SK-N-SH (cell line): ENCODE measurements at regions not wholly inside any gene's neighbourhood (a gene's known extent, or its start where the extent isn't known, plus 50 kb on each side); places are given as distances from the start of the nearest gene placed in this dataset.

ENCODE experiments used
- CTCF ChIA-PET: fragments of 300-600, 350-600 bp; formaldehyde crosslinking; extraction: SDS; loops from one replicate; lab custom pipeline; 2021; lab: Yijun Ruan, JAX
- POLR2A ChIA-PET: fragments of 350-600 bp; sonication (Branson Sonifier 250); formaldehyde crosslinking; extraction: SDS; loops from one replicate; lab custom pipeline; 2020; ENCODE audit warnings: antibody characterized with exemption, inconsistent platforms; lab: Yijun Ruan, JAX
- DNase-seq: peaks from one replicate; pipeline ENCODE4 v3.0.0; 2012
- H2AFZ ChIP-seq: fragments of 200-600 bp; sonication (generic); 2 replicates; pipeline ENCODE4 v1.8.1; 2016; ENCODE audit warnings: antibody characterized with exemption, mild to moderate bottlenecking, low read depth
- H3F3A ChIP-seq: fragments of 200-600 bp; sonication (generic); replicated peaks from 2 replicates; pipeline ENCODE3; 2016; ENCODE audit warnings: antibody characterized with exemption, mild to moderate bottlenecking; ENCODE audit not compliant: insufficient read depth
- H3K27ac ChIP-seq, 2 experiments: fragments of 200-500 bp in 1 of 2; fragments of 200-600 bp in 1 of 2; sonication (Bioruptor generic) in 1 of 2; sonication (generic), shearing (Covaris generic) in 1 of 2; 2 replicates each; pipeline versions ENCODE4 v1.5.1 to v1.6.1; 2014 to 2016; ENCODE audit warnings: low read depth in 2 of 2, inconsistent platforms in 1 of 2, low read length in 1 of 2, mild to moderate bottlenecking in 1 of 2, mixed read lengths in 1 of 2
- H3K27me3 ChIP-seq: fragments of 200-600 bp; sonication (generic), shearing (Covaris generic); 2 replicates; pipeline ENCODE4 v1.6.1; 2016; ENCODE audit warnings: mixed run types; ENCODE audit not compliant: insufficient read depth
- H3K36me3 ChIP-seq, 2 experiments: fragments of 200-500 bp in 1 of 2; fragments of 200-600 bp in 1 of 2; sonication (Bioruptor generic) in 1 of 2; sonication (generic) in 1 of 2; replicated peaks in 1 of 2; 2 replicates each; pipeline versions ENCODE3 to v1.5.1; 2014 to 2016; ENCODE audit warnings: low read length in 1 of 2, mild to moderate bottlenecking in 1 of 2; ENCODE audit not compliant: insufficient read depth in 2 of 2, control insufficient read depth in 1 of 2
- H3K4me1 ChIP-seq, 2 experiments: fragments of 200-500 bp in 1 of 2; fragments of 200-600 bp in 1 of 2; sonication (Bioruptor generic) in 1 of 2; sonication (generic), shearing (Covaris generic) in 1 of 2; 2 replicates each; pipeline versions ENCODE4 v1.5.1 to v1.6.1; 2014 to 2016; ENCODE audit warnings: low read depth in 1 of 2, low read length in 1 of 2, mixed run types in 1 of 2; ENCODE audit not compliant: insufficient read depth in 2 of 2, control insufficient read depth in 1 of 2
- H3K4me2 ChIP-seq: fragments of 200-600 bp; sonication (generic), shearing (Covaris generic); 2 replicates; pipeline ENCODE4 v1.6.1; 2017; ENCODE audit warnings: mixed run types
- H3K4me3 ChIP-seq, 2 experiments: fragments of 200-500 bp in 1 of 2; fragments of 200-600 bp in 1 of 2; sonication (Bioruptor generic) in 1 of 2; sonication (generic), shearing (Covaris generic) in 1 of 2; 2 replicates each; pipeline versions ENCODE4 v1.5.1 to v1.8.1; 2014 to 2016; ENCODE audit warnings: low read depth in 2 of 2, inconsistent platforms in 1 of 2, low read length in 1 of 2, mild to moderate bottlenecking in 1 of 2, mixed read lengths in 1 of 2, moderate library complexity in 1 of 2
- H3K79me2 ChIP-seq: fragments of 200-600 bp; sonication (generic); 2 replicates; pipeline ENCODE4 v1.8.1; 2017; ENCODE audit warnings: mild to moderate bottlenecking; ENCODE audit not compliant: insufficient read depth
- H3K9ac ChIP-seq: fragments of 200-600 bp; sonication (generic); 2 replicates; pipeline ENCODE4 v1.6.1; 2017; ENCODE audit warnings: mixed run types
- H3K9me2 ChIP-seq: fragments of 200-600 bp; sonication (generic); 2 replicates; pipeline ENCODE4 v1.6.1; 2017; ENCODE audit warnings: mixed run types
- H3K9me3 ChIP-seq: fragments of 200-600 bp; sonication (generic); 2 replicates; pipeline ENCODE4 v1.6.1; 2017; ENCODE audit warnings: mixed run types, mild to moderate bottlenecking, moderate library complexity
- H4K20me1 ChIP-seq: fragments of 200-600 bp; sonication (generic); 2 replicates; pipeline ENCODE4 v1.6.1; 2017; ENCODE audit warnings: mild to moderate bottlenecking, mixed run types; ENCODE audit not compliant: insufficient read depth
- EZH2phosphoT487 ChIP-seq: fragments of 200-600 bp; sonication (generic); IDR thresholded peaks from 2 replicates; pipeline ENCODE4 v1.6.1; 2017; ENCODE audit warnings: low read depth, mixed run types, mild to moderate bottlenecking, antibody characterized with exemption, moderate library complexity, borderline replicate concordance
- JUND ChIP-seq: IDR thresholded peaks from 2 replicates; pipeline ENCODE4 v1.4.0; 2012
- NFIC ChIP-seq: IDR thresholded peaks from 2 replicates; pipeline ENCODE4 v1.4.0; 2012; ENCODE audit warnings: borderline replicate concordance
- POLR2AphosphoS5 ChIP-seq: IDR thresholded peaks from 2 replicates; pipeline ENCODE4 v1.6.1; 2012; ENCODE audit warnings: low read depth, low read length
- RAD21 ChIP-seq: IDR thresholded peaks from 2 replicates; pipeline ENCODE4 v1.6.1; 2012; ENCODE audit warnings: mild to moderate bottlenecking, low read length
- RFX5 ChIP-seq: IDR thresholded peaks from 2 replicates; pipeline ENCODE4 v1.6.1; 2012; ENCODE audit warnings: mild to moderate bottlenecking, improper control_type of control experiment, low read length
- SIN3A ChIP-seq: IDR thresholded peaks from 2 replicates; pipeline ENCODE4 v1.6.1; 2012; ENCODE audit warnings: low read depth, mild to moderate bottlenecking, low read length, moderate library complexity, borderline replicate concordance
- TEAD4 ChIP-seq: IDR thresholded peaks from 2 replicates; pipeline ENCODE4 v1.4.0; 2012; ENCODE audit warnings: mild to moderate bottlenecking, borderline replicate concordance; ENCODE audit not compliant: insufficient read depth
- WGBS: methylation state at CpG from one replicate; pipeline ENCODE4 v1.1.6; 2017; ENCODE audit warnings: low lambda C conversion rate; 5-methylcytosine and 5-hydroxymethylcytosine counted together
- TF ChIP-seq, protein P1 (sequence below): IDR thresholded peaks from 2 replicates; pipeline ENCODE4 v1.4.0; 2012; ENCODE audit warnings: low read depth, borderline replicate concordance
- TF ChIP-seq, protein P2 (sequence below): IDR thresholded peaks from 2 replicates; pipeline ENCODE4; 2012

DNA sequence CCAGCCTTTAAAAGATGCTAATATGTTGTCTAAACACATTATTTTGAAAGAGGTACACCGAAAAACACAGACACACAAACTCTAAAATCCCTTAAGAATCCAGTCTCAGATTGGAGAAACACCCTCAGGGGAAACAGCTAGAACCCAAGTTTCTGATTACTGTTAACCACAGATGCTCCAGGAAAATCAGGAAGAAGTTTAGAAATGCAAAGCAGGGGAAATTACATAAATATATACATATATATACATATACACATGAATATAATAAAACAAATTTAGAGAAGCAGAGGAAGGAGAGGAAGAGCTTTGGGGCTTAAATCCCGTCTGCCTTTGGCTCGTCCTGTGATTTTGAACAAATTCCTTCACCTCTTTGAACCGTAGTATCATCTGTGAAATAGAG, 73.2 kb upstream of the KLF4 start:
- no peaks in the 10 kb centered on the region for H3K36me3 ChIP-seq
- 47% methylated on average over 4 of the region's 4 CpGs for WGBS
- CTCF ChIA-PET = no interaction called here
- H3K9ac ChIP-seq = no peak overlapping the region
- no peaks in the 10 kb centered on the region for H3K4me1 ChIP-seq
- no peak overlapping the region for H3K4me2 ChIP-seq
- H3K4me3 ChIP-seq = no peak overlapping the region
- no peaks in the 10 kb centered on the region for H3K9me3 ChIP-seq
- no peaks in the 10 kb centered on the region for H4K20me1 ChIP-seq
- no peaks in the 10 kb centered on the region for H3K79me2 ChIP-seq
- no peak overlapping the region; the same call in 1 of the 2 replicates for H2AFZ ChIP-seq
- TF ChIP-seq, protein P1, sequence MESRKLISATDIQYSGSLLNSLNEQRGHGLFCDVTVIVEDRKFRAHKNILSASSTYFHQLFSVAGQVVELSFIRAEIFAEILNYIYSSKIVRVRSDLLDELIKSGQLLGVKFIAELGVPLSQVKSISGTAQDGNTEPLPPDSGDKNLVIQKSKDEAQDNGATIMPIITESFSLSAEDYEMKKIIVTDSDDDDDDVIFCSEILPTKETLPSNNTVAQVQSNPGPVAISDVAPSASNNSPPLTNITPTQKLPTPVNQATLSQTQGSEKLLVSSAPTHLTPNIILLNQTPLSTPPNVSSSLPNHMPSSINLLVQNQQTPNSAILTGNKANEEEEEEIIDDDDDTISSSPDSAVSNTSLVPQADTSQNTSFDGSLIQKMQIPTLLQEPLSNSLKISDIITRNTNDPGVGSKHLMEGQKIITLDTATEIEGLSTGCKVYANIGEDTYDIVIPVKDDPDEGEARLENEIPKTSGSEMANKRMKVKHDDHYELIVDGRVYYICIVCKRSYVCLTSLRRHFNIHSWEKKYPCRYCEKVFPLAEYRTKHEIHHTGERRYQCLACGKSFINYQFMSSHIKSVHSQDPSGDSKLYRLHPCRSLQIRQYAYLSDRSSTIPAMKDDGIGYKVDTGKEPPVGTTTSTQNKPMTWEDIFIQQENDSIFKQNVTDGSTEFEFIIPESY = no peak
- TF ChIP-seq, protein P2, sequence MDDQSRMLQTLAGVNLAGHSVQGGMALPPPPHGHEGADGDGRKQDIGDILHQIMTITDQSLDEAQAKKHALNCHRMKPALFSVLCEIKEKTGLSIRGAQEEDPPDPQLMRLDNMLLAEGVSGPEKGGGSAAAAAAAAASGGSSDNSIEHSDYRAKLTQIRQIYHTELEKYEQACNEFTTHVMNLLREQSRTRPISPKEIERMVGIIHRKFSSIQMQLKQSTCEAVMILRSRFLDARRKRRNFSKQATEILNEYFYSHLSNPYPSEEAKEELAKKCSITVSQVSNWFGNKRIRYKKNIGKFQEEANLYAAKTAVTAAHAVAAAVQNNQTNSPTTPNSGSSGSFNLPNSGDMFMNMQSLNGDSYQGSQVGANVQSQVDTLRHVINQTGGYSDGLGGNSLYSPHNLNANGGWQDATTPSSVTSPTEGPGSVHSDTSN = no peak
- TF ChIP-seq POLR2AphosphoS5 = no peak
- TF ChIP-seq JUND = no peak
- TF ChIP-seq TEAD4 = no peak
- no peak for TF ChIP-seq NFIC
- no peak for TF ChIP-seq RAD21
- TF ChIP-seq RFX5 = no peak
- TF ChIP-seq SIN3A = no peak
- POLR2A ChIA-PET = no interaction called here
- no peaks in the 10 kb centered on the region for H3K9me2 ChIP-seq
- H3F3A ChIP-seq = no peaks in the 10 kb centered on the region
- peaks cover 21% of the 10 kb centered on the region for H3K27me3 ChIP-seq
- no peak overlapping the region for H3K27ac ChIP-seq
- DNase-seq = no peak

DNA sequence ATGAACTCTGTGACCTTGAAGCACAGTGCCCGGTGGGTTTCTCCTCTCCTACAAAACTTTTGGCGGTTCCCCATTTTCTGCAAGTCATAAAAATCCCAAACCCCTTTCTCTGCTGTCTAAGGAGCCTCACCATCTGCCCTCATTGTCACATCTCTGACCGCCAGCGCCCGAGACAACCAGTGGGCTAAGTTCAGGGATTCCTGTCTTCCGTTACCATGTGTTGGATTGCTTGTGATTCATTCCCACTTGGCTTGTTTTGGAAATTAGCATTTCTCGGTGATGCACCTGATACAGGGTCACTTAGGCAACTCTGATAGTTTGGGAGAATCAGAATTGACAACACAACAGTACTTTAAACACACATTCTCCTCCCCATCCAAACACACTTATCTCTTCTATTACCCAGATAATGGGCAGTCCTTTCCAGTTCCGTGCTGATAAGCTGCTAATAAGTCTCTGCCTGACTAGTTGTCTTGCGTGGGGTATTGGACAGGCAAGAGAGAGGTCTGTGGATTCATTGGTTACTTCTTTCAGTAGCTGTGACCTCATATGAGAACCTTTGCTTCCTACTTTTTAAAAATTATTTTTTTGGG, 70.0 kb upstream of the KLF4 start:
- H3K27ac ChIP-seq = no peak overlapping the region
- no peak overlapping the region for H2AFZ ChIP-seq
- H3K4me3 ChIP-seq = no peak overlapping the region
- no peaks in the 10 kb centered on the region for H3F3A ChIP-seq
- no peaks in the 10 kb centered on the region for H3K4me1 ChIP-seq
- POLR2A ChIA-PET = no interaction called here
- peaks cover 9% of the 10 kb centered on the region for H3K27me3 ChIP-seq
- H3K9ac ChIP-seq = no peak overlapping the region
- H3K9me3 ChIP-seq = no peaks in the 10 kb centered on the region
- TF ChIP-seq EZH2phosphoT487 (no peak), POLR2AphosphoS5 (no peak), SIN3A (no peak)
- H3K4me2 ChIP-seq = no peak overlapping the region
- DNase-seq = no peak
- no peaks in the 10 kb centered on the region for H3K36me3 ChIP-seq
- no peaks in the 10 kb centered on the region for H3K9me2 ChIP-seq
- CTCF ChIA-PET = no interaction called here
- 31% methylated on average over 9 of the region's 9 CpGs for WGBS
- H3K79me2 ChIP-seq = no peaks in the 10 kb centered on the region
- H4K20me1 ChIP-seq = no peaks in the 10 kb centered on the region
